ENCODE measurements at regions not wholly inside any gene's neighbourhood (a gene's known extent, or its start where the extent isn't known, plus 50 kb on each side); places are given as distances from the start of the nearest gene placed in this dataset.

DNA sequence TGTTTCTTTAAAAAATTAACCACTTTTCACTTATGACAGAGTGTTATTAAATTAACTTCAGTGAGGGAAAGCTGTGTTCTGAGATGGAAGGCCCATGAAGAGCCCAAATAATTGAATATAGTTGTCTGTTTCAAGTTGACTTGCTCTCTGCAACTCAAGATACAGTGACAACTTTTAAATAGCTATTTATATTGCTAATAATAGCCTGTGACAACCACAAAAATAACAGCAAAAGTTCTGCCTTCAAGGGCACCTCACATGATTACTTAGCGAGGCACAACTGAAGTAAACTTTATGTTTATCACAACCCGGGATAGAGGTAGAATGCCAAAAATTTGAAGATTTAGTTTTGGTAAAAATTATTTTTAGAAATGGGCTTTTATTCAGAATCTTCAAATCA is 167.3 kb upstream of the SCN7A start:
- Histone ChIP-seq H3K27ac (no peak overlapping the region), H3K36me3 (no peaks in the 10 kb centered on the region), H3K9me3 (no peaks in the 10 kb centered on the region), H3K27me3 (no peaks in the 10 kb centered on the region), H3K4me3 (no peak overlapping the region), H3K4me1 (no peaks in the 10 kb centered on the region)
- TF ChIP-seq, protein P1, sequence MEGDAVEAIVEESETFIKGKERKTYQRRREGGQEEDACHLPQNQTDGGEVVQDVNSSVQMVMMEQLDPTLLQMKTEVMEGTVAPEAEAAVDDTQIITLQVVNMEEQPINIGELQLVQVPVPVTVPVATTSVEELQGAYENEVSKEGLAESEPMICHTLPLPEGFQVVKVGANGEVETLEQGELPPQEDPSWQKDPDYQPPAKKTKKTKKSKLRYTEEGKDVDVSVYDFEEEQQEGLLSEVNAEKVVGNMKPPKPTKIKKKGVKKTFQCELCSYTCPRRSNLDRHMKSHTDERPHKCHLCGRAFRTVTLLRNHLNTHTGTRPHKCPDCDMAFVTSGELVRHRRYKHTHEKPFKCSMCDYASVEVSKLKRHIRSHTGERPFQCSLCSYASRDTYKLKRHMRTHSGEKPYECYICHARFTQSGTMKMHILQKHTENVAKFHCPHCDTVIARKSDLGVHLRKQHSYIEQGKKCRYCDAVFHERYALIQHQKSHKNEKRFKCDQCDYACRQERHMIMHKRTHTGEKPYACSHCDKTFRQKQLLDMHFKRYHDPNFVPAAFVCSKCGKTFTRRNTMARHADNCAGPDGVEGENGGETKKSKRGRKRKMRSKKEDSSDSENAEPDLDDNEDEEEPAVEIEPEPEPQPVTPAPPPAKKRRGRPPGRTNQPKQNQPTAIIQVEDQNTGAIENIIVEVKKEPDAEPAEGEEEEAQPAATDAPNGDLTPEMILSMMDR (IDR thresholded peaks at IDR 0.05): no peak
- no peak for TF ChIP-seq POLR2AphosphoS5 (IDR thresholded peaks at IDR 0.05)
- no peak for TF ChIP-seq POLR2A (IDR thresholded peaks at IDR 0.05)
- no peak for TF ChIP-seq EP300 (IDR thresholded peaks at IDR 0.05)
- WGBS, 2 donors (ENCODE audit: low coverage in 1 of 2): 28 to 73% methylated on average over 2 of the region's 2 CpGs
- ATAC-seq: no peak

DNA sequence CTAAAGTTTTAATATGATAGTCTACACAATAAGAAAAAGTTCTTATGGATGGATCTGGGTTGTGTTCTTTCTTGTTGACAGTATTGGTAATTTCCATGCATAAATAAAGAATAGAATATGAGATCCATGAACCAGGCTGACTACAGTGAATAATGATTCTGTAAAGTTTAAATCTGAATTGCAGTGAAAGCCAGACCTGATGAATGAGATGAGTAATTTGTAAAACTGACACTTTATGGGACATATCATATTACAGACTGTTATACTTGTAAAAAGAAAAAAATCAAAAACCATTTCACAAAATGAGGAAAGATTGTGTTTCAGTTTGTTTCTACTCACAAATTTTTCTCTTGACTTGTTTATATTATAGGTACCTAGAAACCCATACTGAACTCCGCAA is 164.9 kb upstream of the SCN7A start:
- Histone ChIP-seq H3K4me1 (no peaks in the 10 kb centered on the region), H3K9me3 (no peaks in the 10 kb centered on the region), H3K27me3 (no peaks in the 10 kb centered on the region), H3K4me3 (no peak overlapping the region), H3K36me3 (no peaks in the 10 kb centered on the region), H3K27ac (no peak overlapping the region)
- no peak for ATAC-seq
- 56 to 80% methylated on average over 1 of the region's 1 CpG for WGBS, 2 donors (ENCODE audit: low coverage in 1 of 2)
- TF ChIP-seq, protein P1 (IDR thresholded peaks at IDR 0.05): no peak
- no peak for TF ChIP-seq POLR2AphosphoS5 (IDR thresholded peaks at IDR 0.05)
- TF ChIP-seq POLR2A (IDR thresholded peaks at IDR 0.05): no peak
- TF ChIP-seq EP300 (IDR thresholded peaks at IDR 0.05): no peak

DNA sequence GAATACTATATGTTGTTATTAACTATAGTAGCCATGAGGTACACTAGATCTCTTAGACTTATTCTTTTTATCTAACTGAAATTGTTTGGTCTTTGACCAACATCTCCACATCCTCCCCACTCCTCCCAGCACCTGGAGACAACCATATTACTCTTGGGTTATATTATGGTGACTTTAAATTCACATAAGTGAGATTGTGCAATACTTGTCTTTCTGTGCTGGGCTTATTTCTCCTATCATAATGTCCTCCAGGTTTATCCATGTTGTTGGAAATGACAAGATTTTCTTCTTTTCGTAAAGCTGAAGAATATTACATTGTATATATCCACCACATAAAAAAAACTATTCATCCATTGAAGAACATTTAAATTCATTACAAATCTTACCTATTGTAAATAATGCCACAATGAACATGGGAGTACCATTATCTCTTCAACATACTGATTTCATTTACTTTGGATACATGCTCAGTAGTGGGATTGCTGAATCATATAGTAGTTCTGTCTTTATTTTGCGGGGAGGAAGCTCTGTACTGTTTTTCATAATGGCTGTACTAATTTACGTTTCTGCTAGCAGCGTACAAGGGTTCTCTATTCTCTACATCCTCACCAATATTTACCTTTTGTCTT is 159.2 kb upstream of the SCN7A start:
- 52 to 56% methylated on average over 4 of the region's 4 CpGs for WGBS, 2 donors (ENCODE audit: low coverage in 1 of 2)
- ATAC-seq: no peak

DNA sequence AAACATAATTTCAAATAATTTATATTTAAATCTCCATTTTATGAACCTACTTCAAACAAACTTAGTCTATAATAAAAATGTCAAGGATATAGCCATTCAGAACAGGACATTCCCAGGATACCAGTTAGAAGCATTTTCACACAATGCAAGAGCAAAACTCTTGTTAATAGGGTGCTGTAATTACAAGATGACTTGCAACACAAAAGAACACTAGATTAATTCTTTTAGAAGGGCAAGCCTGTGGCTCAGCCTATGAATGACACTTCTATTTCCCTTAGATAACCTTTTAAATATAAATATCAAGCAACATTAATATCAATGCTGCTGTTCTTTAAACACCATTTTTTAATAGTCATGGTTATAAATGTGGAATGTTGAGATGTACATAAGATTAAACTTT is 157.9 kb upstream of the SCN7A start:
- H3K27ac ChIP-seq: no peak overlapping the region
- no peaks in the 10 kb centered on the region for H3K36me3 ChIP-seq
- ATAC-seq: no peak
- H3K4me3 ChIP-seq: no peak overlapping the region
- H3K4me1 ChIP-seq: no peaks in the 10 kb centered on the region
- TF ChIP-seq EP300 (IDR thresholded peaks at IDR 0.05) (no peak), POLR2A (IDR thresholded peaks at IDR 0.05) (no peak), POLR2AphosphoS5 (IDR thresholded peaks at IDR 0.05) (no peak)
- TF ChIP-seq, protein P1 (IDR thresholded peaks at IDR 0.05): no peak
- no peaks in the 10 kb centered on the region for H3K27me3 ChIP-seq
- H3K9me3 ChIP-seq: no peaks in the 10 kb centered on the region

More for the DNA sequence above, 159.2 kb upstream of the SCN7A start:
- H3K27ac ChIP-seq: no peak overlapping the region
- TF ChIP-seq, protein P1 (IDR thresholded peaks at IDR 0.05): no peak
- TF ChIP-seq POLR2A (IDR thresholded peaks at IDR 0.05): no peak
- TF ChIP-seq EP300 (IDR thresholded peaks at IDR 0.05): no peak
- no peak for TF ChIP-seq POLR2AphosphoS5 (IDR thresholded peaks at IDR 0.05)
- no peaks in the 10 kb centered on the region for H3K9me3 ChIP-seq
- no peaks in the 10 kb centered on the region for H3K27me3 ChIP-seq
- no peaks in the 10 kb centered on the region for H3K4me1 ChIP-seq
- no peak overlapping the region for H3K4me3 ChIP-seq
- H3K36me3 ChIP-seq: no peaks in the 10 kb centered on the region

DNA sequence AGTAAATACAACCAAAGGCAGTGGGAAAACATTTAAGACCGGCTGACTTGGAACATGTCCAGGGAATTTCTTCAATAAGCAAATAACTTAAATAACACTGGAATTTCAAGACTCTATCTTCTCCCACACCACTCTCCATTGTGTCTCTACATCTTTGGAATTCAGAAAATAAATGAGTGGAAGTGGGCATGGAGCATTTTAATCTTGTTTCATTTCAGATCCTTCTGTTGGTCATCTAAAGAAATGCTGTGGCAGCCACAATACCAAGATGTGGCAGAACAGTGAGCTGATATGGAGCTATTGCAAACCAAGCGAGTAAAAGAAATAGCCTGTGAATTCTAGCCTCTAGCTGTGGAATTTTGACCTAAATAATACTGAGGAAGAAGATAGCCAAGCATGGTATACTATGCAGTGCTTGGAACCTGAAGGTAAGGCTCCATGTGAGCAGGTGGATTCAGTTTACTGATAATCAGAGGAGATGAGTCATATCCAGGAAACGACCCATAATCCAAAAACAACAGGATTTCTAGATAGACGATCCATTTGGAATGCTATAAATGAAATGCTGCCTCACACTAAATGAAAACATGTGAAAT is 157.1 kb upstream of the SCN7A start:
- ATAC-seq: no peak
- Histone ChIP-seq H3K36me3 (no peaks in the 10 kb centered on the region), H3K9me3 (no peaks in the 10 kb centered on the region), H3K4me1 (no peaks in the 10 kb centered on the region), H3K27me3 (no peaks in the 10 kb centered on the region), H3K4me3 (no peak overlapping the region), H3K27ac (no peak overlapping the region)
- no peak for TF ChIP-seq EP300 (IDR thresholded peaks at IDR 0.05)
- WGBS, 2 donors (ENCODE audit: low coverage in 1 of 2): 33 to 46% methylated on average over 2 to 4 of the region's 4 CpGs
